ENCODE measurements at regions not wholly inside any gene's neighbourhood (a gene's known extent, or its start where the extent isn't known, plus 50 kb on each side); places are given as distances from the start of the nearest gene placed in this dataset.

- POLR2A ChIA-PET (ENCODE audit: unreplicated experiment), result no interaction called here
- H3K79me1 ChIP-seq (ENCODE audit: low read depth in 1 of 2, low read length in 2 of 2), result no peaks in the 10 kb centered on the region
Measured at GRCh38 chr10:109025172-109025571, 898.1 kb downstream of the XPNPEP1 start.

More at GRCh38 chr10:109025172-109025571, 898.1 kb downstream of the XPNPEP1 start:
- CTCF ChIA-PET, result no interaction called here
- H3K4me2 ChIP-seq (ENCODE audit: low read depth, low read length), result no peak overlapping the region
- H2BK5ac ChIP-seq (ENCODE audit: low read depth, low read length, poor library complexity, severe bottlenecking), result no peak overlapping the region
- H2BK120ac ChIP-seq (ENCODE audit: low read depth, low read length), result no peak overlapping the region
- DNase-seq (no peak), ATAC-seq (ENCODE audit: low read depth) (no peak)
- no peak overlapping the region for H2BK20ac ChIP-seq (ENCODE audit: low read depth, low read length)
- no peak overlapping the region for H3K4me3 ChIP-seq (ENCODE audit: insufficient read depth, low read depth, low read length)
- no peaks in the 10 kb centered on the region for H3K27me3 ChIP-seq (ENCODE audit: control insufficient read depth, insufficient read depth, low read length)
- no peak overlapping the region for H3K27ac ChIP-seq (ENCODE audit: insufficient read depth, low read length)
- no peak overlapping the region for H2AK5ac ChIP-seq (ENCODE audit: low read depth, low read length)
- in situ Hi-C loops (cut with MboI; ENCODE audit: low sequenced_read_pairs), result no loop called here
- H4K8ac ChIP-seq (ENCODE audit: low read depth in 2 of 2, low read length in 2 of 2), result no peak overlapping the region
- BruUV-seq (replicated peaks), result no TSS peak
- H3K4ac ChIP-seq (ENCODE audit: low read depth, low read length), result no peak overlapping the region
- intact Hi-C loops (cut with micrococcal nuclease), result no loop called here
- dilution Hi-C loops (cut with HindIII; ENCODE audit: low sequenced_read_pairs, unreplicated experiment), result no loop called here
- no peak overlapping the region for H3K23ac ChIP-seq (ENCODE audit: low read depth, low read length)
- H3K18ac ChIP-seq (ENCODE audit: low read depth, low read length), result no peak overlapping the region
- no peaks in the 10 kb centered on the region for H3K36me3 ChIP-seq (ENCODE audit: control insufficient read depth, insufficient read depth, low read length)
- no peaks in the 10 kb centered on the region for H4K20me1 ChIP-seq (ENCODE audit: insufficient read depth, low read length)
- H2AFZ ChIP-seq (replicated peaks; ENCODE audit: low read length, poor library complexity), result no peak overlapping the region
- no peak overlapping the region for H3K9ac ChIP-seq (ENCODE audit: low read depth, low read length)
- no peaks in the 10 kb centered on the region for H3K9me1 ChIP-seq (ENCODE audit: insufficient read depth, low read length)
- H2AK9ac ChIP-seq (replicated peaks; ENCODE audit: low read depth, low read length, poor library complexity), result no peak overlapping the region
- no peak overlapping the region for H2BK15ac ChIP-seq (ENCODE audit: low read depth, low read length)
- no peaks in the 10 kb centered on the region for H3K4me1 ChIP-seq (ENCODE audit: control insufficient read depth, insufficient read depth, low read length)
- no peak for TF ChIP-seq SMC3 (IDR thresholded peaks at IDR 0.05; ENCODE audit: low read depth, low read length)
- no peaks in the 10 kb centered on the region for H3K9me3 ChIP-seq (ENCODE audit: control insufficient read depth, insufficient read depth, low read length)
- no peak overlapping the region for H4K5ac ChIP-seq (ENCODE audit: low read depth, low read length)
- H4K91ac ChIP-seq (ENCODE audit: insufficient read depth, low read depth, low read length), result no peak overlapping the region
- no peak overlapping the region for H3K56ac ChIP-seq (ENCODE audit: extremely low read depth, insufficient read depth, low read length)
- H3K14ac ChIP-seq (replicated peaks; ENCODE audit: low read depth, low read length), result no peak overlapping the region

All from IMR-90 (cell line).